GM12878 (cell line): ENCODE measurements at regions not wholly inside any gene's neighbourhood (a gene's known extent, or its start where the extent isn't known, plus 50 kb on each side); places are given as distances from the start of the nearest gene placed in this dataset.

Experiments
- ATAC-seq: fragments of 200-7000 bp; cut with Tn5 transposase; 3 replicates; pipeline ENCODE4 v1.9.1; 2020; ENCODE audit warnings: mild to moderate bottlenecking, moderate library complexity
- BruUV-seq: library from RNA; stranded (reverse); fragments of 400-500 nt; replicated peaks from 2 replicates; lab custom pipeline; 2021; lab: Mats Ljungman, UMichigan
- CTCF ChIA-PET: fragments of 300-600 bp; sonication (Branson Sonifier 250); formaldehyde crosslinking; extraction: SDS; loops from one replicate; lab custom pipeline; 2021; ENCODE audit warnings: inconsistent platforms; lab: Yijun Ruan, JAX
- POLR2A ChIA-PET: fragments of 350-600 bp; formaldehyde crosslinking; extraction: SDS; loops from one replicate; lab custom pipeline; 2021; ENCODE audit warnings: inconsistent platforms; lab: Charles Lee
- RAD21 ChIA-PET: fragments of 300-600 bp; sonication (Branson Sonifier 250); formaldehyde crosslinking; loops from one replicate; lab custom pipeline; 2023; ENCODE audit warnings: antibody characterized with exemption; ENCODE audit not compliant: unreplicated experiment; lab: Charles Lee
- SMC1A ChIA-PET: fragments of 300-600 bp; sonication (Branson Sonifier 250); formaldehyde crosslinking; loops from one replicate; lab custom pipeline; 2023; ENCODE audit not compliant: unreplicated experiment, uncharacterized antibody; lab: Charles Lee
- DNase-seq: peaks from one replicate; pipeline ENCODE4 v3.0.0-alpha.2; 2011; ENCODE audit warnings: low read depth, low spot score
- FAIRE-seq: peaks from 3 replicates; lab custom pipeline; 2011; peaks lifted over from hg19 to GRCh38; lab: Jason Lieb, UNC
- H2AFZ ChIP-seq: 2 replicates; pipeline ENCODE4 v1.6.0; 2011; ENCODE audit warnings: low read depth, low read length, control low read depth; ENCODE audit not compliant: control insufficient read depth
- H3K27ac ChIP-seq: 2 replicates; pipeline ENCODE4 v1.5.1; 2011; ENCODE audit warnings: control low read depth; ENCODE audit not compliant: control insufficient read depth, insufficient read depth
- H3K27me3 ChIP-seq, 2 experiments: replicated peaks in 1 of 2; 2 replicates each; pipeline versions ENCODE4 v1.6.0 to v1.6.1; 2011; ENCODE audit warnings: low read length in 1 of 2; ENCODE audit not compliant: control insufficient read depth in 2 of 2, insufficient read depth in 2 of 2
- H3K36me3 ChIP-seq, 2 experiments: 2 replicates each; pipeline ENCODE4 v1.5.1; 2011; ENCODE audit warnings: low read length in 1 of 2; ENCODE audit not compliant: control insufficient read depth in 2 of 2, insufficient read depth in 2 of 2
- H3K4me1 ChIP-seq: 2 replicates; pipeline ENCODE4 v1.6.1; 2011; ENCODE audit warnings: mild to moderate bottlenecking, low read length, moderate library complexity, mixed read lengths; ENCODE audit not compliant: control insufficient read depth, insufficient read depth
- H3K4me2 ChIP-seq: 2 replicates; pipeline ENCODE4 v1.6.0; 2011; ENCODE audit warnings: control low read depth; ENCODE audit not compliant: control insufficient read depth, insufficient read depth
- H3K4me3 ChIP-seq: fragments of 200-600 bp; sonication (generic); 2 replicates; pipeline ENCODE4 v1.5.1; 2016
- H3K79me2 ChIP-seq: 2 replicates; pipeline ENCODE4 v1.6.0; 2011; ENCODE audit warnings: low read length; ENCODE audit not compliant: control insufficient read depth, insufficient read depth
- H3K9ac ChIP-seq: 2 replicates; pipeline ENCODE4 v1.8.0; 2011; ENCODE audit warnings: low read length, control low read depth, mixed read lengths; ENCODE audit not compliant: control insufficient read depth, insufficient read depth
- H3K9me3 ChIP-seq: replicated peaks from 3 replicates; pipeline ENCODE4 v1.5.1; 2011; ENCODE audit warnings: mild to moderate bottlenecking, low read length; ENCODE audit not compliant: control insufficient read depth, insufficient read depth
- H4K20me1 ChIP-seq: 2 replicates; pipeline ENCODE4 v1.6.0; 2011; ENCODE audit not compliant: control insufficient read depth, insufficient read depth
- CBFB ChIP-seq: IDR thresholded peaks from 2 replicates; pipeline ENCODE4 v1.6.1; 2016; ENCODE audit warnings: antibody characterized with exemption, low read depth
- CBX5 ChIP-seq: sonication (generic); IDR thresholded peaks from 2 replicates; pipeline ENCODE4 v1.6.1; 2016; ENCODE audit warnings: low read depth, moderate library complexity, mild to moderate bottlenecking, inconsistent platforms
- FOXM1 ChIP-seq: IDR thresholded peaks from 2 replicates; pipeline ENCODE4 v1.6.1; 2012; ENCODE audit warnings: low read depth, mild to moderate bottlenecking, inconsistent platforms, low read length, moderate library complexity
- HDAC2 ChIP-seq: fragments of 200-600 bp; sonication (generic); IDR thresholded peaks from 2 replicates; pipeline ENCODE4 v1.6.1; 2017
- IRF4 ChIP-seq: IDR thresholded peaks from 2 replicates; pipeline ENCODE4 v1.6.1; 2011; ENCODE audit warnings: low read depth, low read length
- JUNB ChIP-seq: IDR thresholded peaks from 2 replicates; pipeline ENCODE4 v1.6.1; 2016; ENCODE audit warnings: antibody characterized with exemption, mild to moderate bottlenecking
- POLR2AphosphoS5 ChIP-seq: IDR thresholded peaks from 2 replicates; pipeline ENCODE4 v1.6.1; 2011; ENCODE audit warnings: mild to moderate bottlenecking, low read length, inconsistent platforms
- RAD51 ChIP-seq: fragments of 450-650 bp; IDR thresholded peaks from 2 replicates; pipeline ENCODE4 v1.6.1; 2016; ENCODE audit warnings: moderate library complexity, mild to moderate bottlenecking, inconsistent platforms
- SP1 ChIP-seq: IDR thresholded peaks from one replicate; pipeline ENCODE4 v1.6.1; 2011; ENCODE audit warnings: low read depth, low read length
- ZNF24 ChIP-seq: fragments of 450-650 bp; IDR thresholded peaks from 2 replicates; pipeline ENCODE4 v1.6.1; 2017; ENCODE audit warnings: antibody characterized with exemption, mild to moderate bottlenecking
- ZNF274 ChIP-seq: IDR thresholded peaks from one replicate; pipeline ENCODE4 v1.8.0; 2011; ENCODE audit not compliant: insufficient read length, insufficient read depth
- ZNF384 ChIP-seq: IDR thresholded peaks from 2 replicates; pipeline ENCODE4 v1.6.1; 2012; ENCODE audit warnings: low read depth, mild to moderate bottlenecking, low read length, improper control_type of control experiment, borderline replicate concordance
- whole genome bisulfite sequencing: methylation state at CpG from one replicate; pipeline ENCODE4 v1.1.6; 2016; ENCODE audit warnings: low lambda C conversion rate; ENCODE audit not compliant: insufficient replicate concordance, insufficient coverage; ENCODE audit errors: missing lambda C conversion rate; 5-methylcytosine and 5-hydroxymethylcytosine counted together
- in situ Hi-C: fragments of 300-500 bp; cut with MboI; formaldehyde crosslinking; loops from 9 replicates; pipeline ENCODE4 v1.14.3; 2018; ENCODE audit warnings: mixed read lengths
- intact Hi-C: fragments of 100-400 bp; cut with micrococcal nuclease; formaldehyde crosslinking; loops from one replicate; pipeline ENCODE4 v1.14.2; 2022; ENCODE audit not compliant: unreplicated experiment
- TF ChIP-seq, protein P1 (sequence below): fragments of 450-650 bp; IDR thresholded peaks from 2 replicates; pipeline ENCODE4 v1.6.1; 2016; ENCODE audit warnings: mild to moderate bottlenecking
- TF ChIP-seq, protein P2 (sequence below): IDR thresholded peaks from 2 replicates; pipeline ENCODE4 v1.6.1; 2012; ENCODE audit warnings: low read depth, low read length, improper control_type of control experiment
- TF ChIP-seq, protein P3 (sequence below): fragments of 450-650 bp; IDR thresholded peaks from 2 replicates; pipeline ENCODE4 v1.6.1; 2017; ENCODE audit warnings: antibody characterized with exemption, mild to moderate bottlenecking, moderate library complexity

DNA sequence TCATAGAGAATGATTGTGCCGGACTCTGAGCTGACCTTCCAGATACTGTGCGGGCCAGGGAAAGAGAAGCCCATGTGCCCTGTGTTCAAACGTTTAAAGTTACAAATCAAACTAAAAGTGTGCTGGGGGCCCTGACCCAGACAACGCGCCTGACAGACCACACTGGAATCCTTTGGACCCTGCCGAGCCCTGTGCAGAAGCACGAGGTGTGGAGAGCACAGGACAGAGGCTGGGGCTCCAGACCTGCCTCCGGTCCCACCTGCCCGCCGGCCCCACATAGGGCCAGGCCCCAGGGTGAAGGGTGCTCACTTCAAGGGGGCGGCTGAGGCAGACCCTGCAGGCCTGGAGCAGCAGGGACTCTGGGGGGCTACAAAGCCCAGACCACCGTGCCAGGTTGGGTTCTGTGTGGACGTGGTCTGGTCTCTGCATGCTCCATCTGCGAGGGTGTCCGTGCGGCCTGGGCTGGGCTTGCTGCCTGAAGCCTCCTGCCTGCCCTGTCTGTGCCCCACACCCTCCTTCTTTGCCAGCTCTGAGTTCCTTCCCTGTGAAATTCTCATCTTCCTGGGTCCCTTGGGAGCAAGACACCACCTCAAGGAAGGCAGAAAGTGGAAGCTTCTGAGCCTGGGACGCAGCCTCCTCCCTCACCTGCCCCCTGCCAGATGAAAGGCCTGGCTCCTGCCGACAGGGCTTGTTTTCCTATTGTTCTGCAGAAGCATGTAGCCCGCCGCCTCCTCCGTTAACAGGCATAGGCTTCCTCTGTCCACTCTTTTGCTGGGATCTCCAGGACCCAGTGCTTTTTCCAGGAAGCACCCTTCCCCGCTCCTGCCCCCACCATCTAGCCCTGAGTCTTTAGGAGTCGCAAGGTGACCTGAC is 186.2 kb downstream of the ERMARD start:
- WGBS, result 52% methylated on average over 23 of the region's 23 CpGs
- ChIA-PET CTCF (no interaction called here), RAD21 (no interaction called here), POLR2A (no interaction called here), SMC1A (no interaction called here)
- ATAC-seq (no peak), DNase-seq (no peak), FAIRE-seq (no peak)
- Histone ChIP-seq H3K36me3 (no peaks in the 10 kb centered on the region), H3K4me2 (no peak overlapping the region), H3K27me3 (no peaks in the 10 kb centered on the region), H3K27ac (no peak overlapping the region), H3K4me3 (no peak overlapping the region), H3K9me3 (no peaks in the 10 kb centered on the region; the same call in 1 of the 3 replicates), H2AFZ (no peak overlapping the region), H3K9ac (no peak overlapping the region), H3K4me1 (no peaks in the 10 kb centered on the region), H4K20me1 (no peaks in the 10 kb centered on the region), H3K79me2 (no peaks in the 10 kb centered on the region)
- TF ChIP-seq FOXM1 (no peak), SP1 (no peak), RAD51 (no peak), CBFB (no peak), CBX5 (no peak), JUNB (no peak), ZNF274 (no peak), HDAC2 (no peak), ZNF384 (no peak), POLR2AphosphoS5 (no peak), ZNF24 (no peak), IRF4 (no peak)
- TF ChIP-seq, protein P1, sequence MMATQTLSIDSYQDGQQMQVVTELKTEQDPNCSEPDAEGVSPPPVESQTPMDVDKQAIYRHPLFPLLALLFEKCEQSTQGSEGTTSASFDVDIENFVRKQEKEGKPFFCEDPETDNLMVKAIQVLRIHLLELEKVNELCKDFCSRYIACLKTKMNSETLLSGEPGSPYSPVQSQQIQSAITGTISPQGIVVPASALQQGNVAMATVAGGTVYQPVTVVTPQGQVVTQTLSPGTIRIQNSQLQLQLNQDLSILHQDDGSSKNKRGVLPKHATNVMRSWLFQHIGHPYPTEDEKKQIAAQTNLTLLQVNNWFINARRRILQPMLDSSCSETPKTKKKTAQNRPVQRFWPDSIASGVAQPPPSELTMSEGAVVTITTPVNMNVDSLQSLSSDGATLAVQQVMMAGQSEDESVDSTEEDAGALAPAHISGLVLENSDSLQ, result no peak
- TF ChIP-seq, protein P2, sequence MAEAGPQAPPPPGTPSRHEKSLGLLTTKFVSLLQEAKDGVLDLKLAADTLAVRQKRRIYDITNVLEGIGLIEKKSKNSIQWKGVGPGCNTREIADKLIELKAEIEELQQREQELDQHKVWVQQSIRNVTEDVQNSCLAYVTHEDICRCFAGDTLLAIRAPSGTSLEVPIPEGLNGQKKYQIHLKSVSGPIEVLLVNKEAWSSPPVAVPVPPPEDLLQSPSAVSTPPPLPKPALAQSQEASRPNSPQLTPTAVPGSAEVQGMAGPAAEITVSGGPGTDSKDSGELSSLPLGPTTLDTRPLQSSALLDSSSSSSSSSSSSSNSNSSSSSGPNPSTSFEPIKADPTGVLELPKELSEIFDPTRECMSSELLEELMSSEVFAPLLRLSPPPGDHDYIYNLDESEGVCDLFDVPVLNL, result no peak
- TF ChIP-seq, protein P3, sequence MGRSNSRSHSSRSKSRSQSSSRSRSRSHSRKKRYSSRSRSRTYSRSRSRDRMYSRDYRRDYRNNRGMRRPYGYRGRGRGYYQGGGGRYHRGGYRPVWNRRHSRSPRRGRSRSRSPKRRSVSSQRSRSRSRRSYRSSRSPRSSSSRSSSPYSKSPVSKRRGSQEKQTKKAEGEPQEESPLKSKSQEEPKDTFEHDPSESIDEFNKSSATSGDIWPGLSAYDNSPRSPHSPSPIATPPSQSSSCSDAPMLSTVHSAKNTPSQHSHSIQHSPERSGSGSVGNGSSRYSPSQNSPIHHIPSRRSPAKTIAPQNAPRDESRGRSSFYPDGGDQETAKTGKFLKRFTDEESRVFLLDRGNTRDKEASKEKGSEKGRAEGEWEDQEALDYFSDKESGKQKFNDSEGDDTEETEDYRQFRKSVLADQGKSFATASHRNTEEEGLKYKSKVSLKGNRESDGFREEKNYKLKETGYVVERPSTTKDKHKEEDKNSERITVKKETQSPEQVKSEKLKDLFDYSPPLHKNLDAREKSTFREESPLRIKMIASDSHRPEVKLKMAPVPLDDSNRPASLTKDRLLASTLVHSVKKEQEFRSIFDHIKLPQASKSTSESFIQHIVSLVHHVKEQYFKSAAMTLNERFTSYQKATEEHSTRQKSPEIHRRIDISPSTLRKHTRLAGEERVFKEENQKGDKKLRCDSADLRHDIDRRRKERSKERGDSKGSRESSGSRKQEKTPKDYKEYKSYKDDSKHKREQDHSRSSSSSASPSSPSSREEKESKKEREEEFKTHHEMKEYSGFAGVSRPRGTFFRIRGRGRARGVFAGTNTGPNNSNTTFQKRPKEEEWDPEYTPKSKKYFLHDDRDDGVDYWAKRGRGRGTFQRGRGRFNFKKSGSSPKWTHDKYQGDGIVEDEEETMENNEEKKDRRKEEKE, result no peak
- in situ Hi-C loops, result no loop called here
- intact Hi-C loops, result no loop called here
- BruUV-seq, result no TSS peak
